Lower leg skin (tissue), 3 donors: ENCODE measurements at regions not wholly inside any gene's neighbourhood (a gene's known extent, or its start where the extent isn't known, plus 50 kb on each side); places are given as distances from the start of the nearest gene placed in this dataset.

Experiments used
- POLR2A ChIP-seq, 2 donors: fragments of 450-650 bp; IDR thresholded peaks; one replicate each; pipeline ENCODE4 v1.6.1; 2016 to 2017; ENCODE audit warnings: antibody characterized with exemption in 2 of 2, mild to moderate bottlenecking in 1 of 2, moderate library complexity in 1 of 2
- TF ChIP-seq, protein P1 (sequence below), 3 donors: fragments of 450-650 bp; IDR thresholded peaks; one replicate each; pipeline ENCODE4 v1.5.1; 2016; ENCODE audit warnings: antibody characterized with exemption in 3 of 3, mild to moderate bottlenecking in 3 of 3, moderate library complexity in 2 of 3

DNA sequence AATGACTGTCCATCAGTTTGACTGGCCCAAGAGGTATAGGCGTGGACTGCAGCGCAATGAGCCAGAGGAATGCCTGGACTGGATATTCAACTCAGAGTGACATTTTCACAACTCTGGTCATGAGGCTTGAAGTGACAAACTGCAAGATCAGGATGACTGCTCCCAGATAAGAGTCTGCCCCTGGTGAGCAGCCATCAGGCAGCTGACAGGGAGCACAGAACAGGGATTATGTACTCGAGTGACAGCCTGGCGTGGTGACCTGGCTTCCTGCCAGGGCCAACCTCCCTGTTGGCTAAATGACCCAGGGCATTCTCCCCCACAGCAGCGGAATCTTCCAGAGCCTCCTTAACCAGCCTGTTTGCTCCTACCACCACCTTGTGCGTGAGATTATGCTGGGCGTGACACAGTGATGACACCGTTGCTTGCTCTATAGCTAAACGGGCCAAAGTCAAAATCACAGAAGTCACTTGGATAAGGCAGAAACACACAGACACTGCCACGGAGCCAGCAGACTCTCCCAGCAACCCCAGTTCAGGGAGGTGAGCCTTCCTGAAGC is 209.1 kb upstream of the JARID2 start:
- TF ChIP-seq, protein P1, sequence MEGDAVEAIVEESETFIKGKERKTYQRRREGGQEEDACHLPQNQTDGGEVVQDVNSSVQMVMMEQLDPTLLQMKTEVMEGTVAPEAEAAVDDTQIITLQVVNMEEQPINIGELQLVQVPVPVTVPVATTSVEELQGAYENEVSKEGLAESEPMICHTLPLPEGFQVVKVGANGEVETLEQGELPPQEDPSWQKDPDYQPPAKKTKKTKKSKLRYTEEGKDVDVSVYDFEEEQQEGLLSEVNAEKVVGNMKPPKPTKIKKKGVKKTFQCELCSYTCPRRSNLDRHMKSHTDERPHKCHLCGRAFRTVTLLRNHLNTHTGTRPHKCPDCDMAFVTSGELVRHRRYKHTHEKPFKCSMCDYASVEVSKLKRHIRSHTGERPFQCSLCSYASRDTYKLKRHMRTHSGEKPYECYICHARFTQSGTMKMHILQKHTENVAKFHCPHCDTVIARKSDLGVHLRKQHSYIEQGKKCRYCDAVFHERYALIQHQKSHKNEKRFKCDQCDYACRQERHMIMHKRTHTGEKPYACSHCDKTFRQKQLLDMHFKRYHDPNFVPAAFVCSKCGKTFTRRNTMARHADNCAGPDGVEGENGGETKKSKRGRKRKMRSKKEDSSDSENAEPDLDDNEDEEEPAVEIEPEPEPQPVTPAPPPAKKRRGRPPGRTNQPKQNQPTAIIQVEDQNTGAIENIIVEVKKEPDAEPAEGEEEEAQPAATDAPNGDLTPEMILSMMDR (IDR thresholded peaks at IDR 0.05): no peak
- TF ChIP-seq POLR2A (IDR thresholded peaks at IDR 0.05): no peak
